ENCODE measurements at regions not wholly inside any gene's neighbourhood (a gene's known extent, or its start where the extent isn't known, plus 50 kb on each side); places are given as distances from the start of the nearest gene placed in this dataset.

GRCh38 chr12:131312793-131313545 is 359.3 kb downstream of the ADGRD1 start:
- peaks cover 51% of the 10 kb centered on the region for H3K27me3 Mint-ChIP-seq (ENCODE audit: low read depth)
- peaks cover 6% of the 10 kb centered on the region for H3K9me3 Mint-ChIP-seq
- H3K36me3 Mint-ChIP-seq (ENCODE audit: low read depth): peaks cover 3% of the 10 kb centered on the region
- no peak overlapping the region for H3K4me3 Mint-ChIP-seq
- H3K4me1 Mint-ChIP-seq: no peaks in the 10 kb centered on the region
- H3K27ac Mint-ChIP-seq: no peak overlapping the region
- TF ChIP-seq, protein P1, sequence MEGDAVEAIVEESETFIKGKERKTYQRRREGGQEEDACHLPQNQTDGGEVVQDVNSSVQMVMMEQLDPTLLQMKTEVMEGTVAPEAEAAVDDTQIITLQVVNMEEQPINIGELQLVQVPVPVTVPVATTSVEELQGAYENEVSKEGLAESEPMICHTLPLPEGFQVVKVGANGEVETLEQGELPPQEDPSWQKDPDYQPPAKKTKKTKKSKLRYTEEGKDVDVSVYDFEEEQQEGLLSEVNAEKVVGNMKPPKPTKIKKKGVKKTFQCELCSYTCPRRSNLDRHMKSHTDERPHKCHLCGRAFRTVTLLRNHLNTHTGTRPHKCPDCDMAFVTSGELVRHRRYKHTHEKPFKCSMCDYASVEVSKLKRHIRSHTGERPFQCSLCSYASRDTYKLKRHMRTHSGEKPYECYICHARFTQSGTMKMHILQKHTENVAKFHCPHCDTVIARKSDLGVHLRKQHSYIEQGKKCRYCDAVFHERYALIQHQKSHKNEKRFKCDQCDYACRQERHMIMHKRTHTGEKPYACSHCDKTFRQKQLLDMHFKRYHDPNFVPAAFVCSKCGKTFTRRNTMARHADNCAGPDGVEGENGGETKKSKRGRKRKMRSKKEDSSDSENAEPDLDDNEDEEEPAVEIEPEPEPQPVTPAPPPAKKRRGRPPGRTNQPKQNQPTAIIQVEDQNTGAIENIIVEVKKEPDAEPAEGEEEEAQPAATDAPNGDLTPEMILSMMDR (IDR thresholded peaks at IDR 0.05; ENCODE audit: unreplicated experiment in 3 of 3): no peak

DNA sequence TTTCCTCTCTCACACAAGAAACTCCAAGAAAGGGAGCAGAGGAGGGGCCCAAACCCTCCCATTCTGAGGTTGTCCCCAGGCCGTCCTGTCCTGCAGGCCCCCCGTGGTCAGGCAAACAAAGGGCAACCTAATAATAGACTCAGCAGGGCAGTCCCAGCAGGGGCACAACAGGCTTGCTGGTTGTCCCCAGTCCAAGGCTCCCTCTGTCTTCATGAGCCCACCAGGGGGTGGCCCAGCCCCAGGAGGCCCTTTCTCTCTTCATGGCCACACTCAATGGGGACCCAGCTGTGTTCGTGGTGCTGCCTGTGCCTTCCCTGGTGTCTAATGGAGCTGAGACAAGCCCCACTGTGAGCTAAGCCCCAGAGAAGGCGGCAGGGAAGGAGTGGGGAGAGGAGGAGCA is 359.9 kb downstream of the ADGRD1 start:
- TF ChIP-seq, protein P1 (IDR thresholded peaks at IDR 0.05; ENCODE audit: unreplicated experiment in 3 of 3): no peak
- H3K9me3 Mint-ChIP-seq: peaks cover 12% of the 10 kb centered on the region
- H3K36me3 Mint-ChIP-seq (ENCODE audit: low read depth): peaks cover 5% of the 10 kb centered on the region

DNA sequence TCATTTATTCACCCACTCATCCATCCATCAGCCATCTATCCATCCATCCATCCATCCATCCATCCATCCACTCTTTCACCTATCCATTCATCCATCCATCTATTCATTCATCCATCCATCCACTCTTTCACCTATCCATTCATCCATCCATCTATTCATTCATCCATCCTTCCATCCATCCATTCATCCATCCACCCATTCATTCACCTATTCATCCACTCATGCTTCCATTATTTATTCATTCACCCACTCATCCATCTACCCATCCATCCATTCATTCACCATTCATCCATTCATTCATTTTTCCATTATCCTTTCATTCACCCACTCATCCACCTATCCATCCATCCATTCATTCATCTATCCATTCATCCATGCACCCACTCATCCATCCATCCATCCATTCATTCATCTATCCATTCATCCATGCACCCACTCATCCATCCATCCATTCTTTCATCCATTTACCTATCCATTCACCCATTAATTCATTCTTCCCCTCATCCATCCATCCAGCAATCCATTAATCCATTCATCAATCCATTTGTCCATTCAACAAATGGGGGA is 360.9 kb downstream of the ADGRD1 start:
- H3K4me1 Mint-ChIP-seq: no peaks in the 10 kb centered on the region
- H3K4me3 Mint-ChIP-seq: no peak overlapping the region
- TF ChIP-seq, protein P1 (IDR thresholded peaks at IDR 0.05; ENCODE audit: unreplicated experiment in 3 of 3): no peak
- no peak overlapping the region for H3K27ac Mint-ChIP-seq
- H3K27me3 Mint-ChIP-seq (ENCODE audit: low read depth): peaks cover 34% of the 10 kb centered on the region
- H3K9me3 Mint-ChIP-seq: peaks cover 17% of the 10 kb centered on the region
- peaks cover 5% of the 10 kb centered on the region for H3K36me3 Mint-ChIP-seq (ENCODE audit: low read depth)

More for the DNA sequence above, 359.9 kb downstream of the ADGRD1 start:
- Mint-ChIP-seq H3K27ac (no peak overlapping the region), H3K4me3 (no peak overlapping the region), H3K27me3 (ENCODE audit: low read depth) (peaks cover 44% of the 10 kb centered on the region), H3K4me1 (no peaks in the 10 kb centered on the region)

DNA sequence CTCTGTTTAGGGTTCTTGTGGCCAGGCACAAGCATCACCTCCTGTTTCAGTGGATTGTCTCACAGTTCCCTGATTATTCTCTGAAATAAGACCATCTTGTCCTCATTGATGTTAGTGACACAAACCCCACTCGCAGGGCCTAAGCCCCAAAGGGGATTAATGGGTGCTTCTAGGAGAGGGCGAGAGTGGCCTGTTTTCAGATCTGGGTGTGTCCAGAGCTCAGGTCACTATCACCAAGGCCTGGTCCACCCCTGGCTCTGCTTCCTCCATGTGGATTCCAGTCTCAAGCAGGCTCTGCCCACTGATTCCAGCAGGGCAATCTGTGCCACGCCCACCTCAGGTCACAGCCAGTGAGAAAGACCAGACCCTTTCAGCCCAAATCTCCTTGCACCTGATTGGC is 361.9 kb downstream of the ADGRD1 start:
- peaks cover 25% of the 10 kb centered on the region for H3K27me3 Mint-ChIP-seq (ENCODE audit: low read depth)
- no peak overlapping the region for H3K27ac Mint-ChIP-seq
- H3K36me3 Mint-ChIP-seq (ENCODE audit: low read depth): peaks cover 5% of the 10 kb centered on the region
- H3K4me1 Mint-ChIP-seq: no peaks in the 10 kb centered on the region
- peaks cover 21% of the 10 kb centered on the region for H3K9me3 Mint-ChIP-seq
- TF ChIP-seq, protein P1 (IDR thresholded peaks at IDR 0.05; ENCODE audit: unreplicated experiment in 3 of 3): no peak
- H3K4me3 Mint-ChIP-seq: no peak overlapping the region

- H3K4me1 Mint-ChIP-seq: no peaks in the 10 kb centered on the region
- H3K36me3 Mint-ChIP-seq (ENCODE audit: low read depth): peaks cover 5% of the 10 kb centered on the region
- peaks cover 23% of the 10 kb centered on the region for H3K9me3 Mint-ChIP-seq
- TF ChIP-seq, protein P1 (IDR thresholded peaks at IDR 0.05; ENCODE audit: unreplicated experiment in 3 of 3): no peak
- H3K27ac Mint-ChIP-seq: no peak overlapping the region
- no peak overlapping the region for H3K4me3 Mint-ChIP-seq
- peaks cover 20% of the 10 kb centered on the region for H3K27me3 Mint-ChIP-seq (ENCODE audit: low read depth)
Measured at GRCh38 chr12:131316388-131316787, 362.7 kb downstream of the ADGRD1 start.
